Brain microvascular endothelial cell (primary cell): ENCODE measurements at regions not wholly inside any gene's neighbourhood (a gene's known extent, or its start where the extent isn't known, plus 50 kb on each side); places are given as distances from the start of the nearest gene placed in this dataset.
"Not testable (repeated sequence)": the region's sequence is repeated elsewhere in the genome, so short reads cannot be mapped to it uniquely, and the experiment has no call there.

Experiments used
- DNase-seq: peaks from one replicate; pipeline ENCODE4 v3.0.0-alpha.2; 2020
- H3K27ac ChIP-seq: fragments of 250-450 bp; sonication (Bioruptor Pico); 2 replicates; pipeline ENCODE4 v1.5.1; 2020; ENCODE audit warnings: mild to moderate bottlenecking, moderate library complexity
- H3K27me3 ChIP-seq: fragments of 250-450 bp; sonication (Bioruptor Pico); replicated peaks from 2 replicates; pipeline ENCODE4 v1.5.1; 2020; ENCODE audit warnings: mild to moderate bottlenecking
- H3K36me3 ChIP-seq: fragments of 250-450 bp; sonication (Bioruptor Pico); replicated peaks from 2 replicates; pipeline ENCODE4 v1.5.1; 2020; ENCODE audit warnings: mild to moderate bottlenecking
- H3K4me3 ChIP-seq: 2 replicates; pipeline ENCODE4 v1.5.1; 2011; ENCODE audit warnings: low read depth, mild to moderate bottlenecking, control low read depth, low read length, moderate library complexity
- CTCF ChIP-seq: IDR thresholded peaks from 2 replicates; pipeline ENCODE4 v1.5.1; 2011; ENCODE audit warnings: low read depth, mild to moderate bottlenecking, moderate library complexity, low read length, control low read depth, inconsistent platforms; ENCODE audit errors: missing control alignments
- in situ Hi-C: cut with HindIII; loops from 2 replicates; pipeline ENCODE4 v1.10.0; 2017; ENCODE audit warnings: low sequenced_read_pairs, low pct_ligation_motif_present

GRCh38 chr5:44987026-44987425 is 178.3 kb downstream of the MRPS30 start:
- in situ Hi-C loops: no loop called here
- TF ChIP-seq CTCF: no peak
- no peaks in the 10 kb centered on the region for H3K27me3 ChIP-seq
- H3K27ac ChIP-seq: no peak overlapping the region
- no peak for DNase-seq
- no peak overlapping the region for H3K4me3 ChIP-seq
- H3K36me3 ChIP-seq: no peaks in the 10 kb centered on the region

GRCh38 chr5:44991693-44992092 is 182.9 kb downstream of the MRPS30 start:
- H3K27ac ChIP-seq: no peak overlapping the region

GRCh38 chr5:44993286-44993685 is 184.5 kb downstream of the MRPS30 start:
- H3K36me3 ChIP-seq: no peaks in the 10 kb centered on the region
- no peak for DNase-seq
- H3K27me3 ChIP-seq: no peaks in the 10 kb centered on the region
- no peak overlapping the region for H3K4me3 ChIP-seq
- TF ChIP-seq CTCF: no peak
- no peak overlapping the region for H3K27ac ChIP-seq
- in situ Hi-C loops: no loop called here

More at GRCh38 chr5:44991693-44992092, 182.9 kb downstream of the MRPS30 start:
- in situ Hi-C loops: no loop called here
- no peak for DNase-seq
- TF ChIP-seq CTCF: no peak
- H3K4me3 ChIP-seq: no peak overlapping the region
- H3K36me3 ChIP-seq: no peaks in the 10 kb centered on the region
- H3K27me3 ChIP-seq: no peaks in the 10 kb centered on the region

DNA sequence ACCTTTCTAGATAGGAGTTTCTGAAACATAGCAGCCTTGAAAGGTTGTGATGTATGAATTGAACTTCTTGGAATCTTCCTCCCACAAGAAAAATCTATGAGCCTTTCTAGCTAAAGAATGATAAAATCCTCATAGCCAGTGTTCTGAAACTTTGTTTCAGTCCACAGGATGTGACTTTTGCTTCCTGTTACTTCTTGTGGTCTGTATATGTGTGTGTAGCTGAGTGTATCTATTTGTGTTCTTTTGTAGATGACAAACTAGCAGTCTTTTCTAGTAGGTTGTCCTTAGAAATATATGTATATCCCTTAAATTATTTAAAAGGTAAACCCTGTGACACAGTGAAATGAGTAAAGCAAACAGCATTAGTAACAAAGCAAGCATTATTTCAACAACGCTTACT is 188.8 kb downstream of the MRPS30 start:
- no peaks in the 10 kb centered on the region for H3K36me3 ChIP-seq
- DNase-seq: no peak
- no peak overlapping the region for H3K27ac ChIP-seq
- H3K4me3 ChIP-seq: no peak overlapping the region
- in situ Hi-C loops: no loop called here
- no peak for TF ChIP-seq CTCF
- H3K27me3 ChIP-seq: no peaks in the 10 kb centered on the region

- DNase-seq, H3K27me3 ChIP-seq, H3K36me3 ChIP-seq, H3K27ac ChIP-seq, H3K4me3 ChIP-seq, in situ Hi-C loops: not testable (repeated sequence)
Observed at GRCh38 chr5:45007102-45007501, 198.4 kb downstream of the MRPS30 start.

GRCh38 chr5:45017568-45017967 is 208.8 kb downstream of the MRPS30 start:
- in situ Hi-C loops: no loop called here
- no peak overlapping the region for H3K4me3 ChIP-seq
- H3K36me3 ChIP-seq: no peaks in the 10 kb centered on the region
- no peak overlapping the region for H3K27ac ChIP-seq
- TF ChIP-seq CTCF: no peak
- no peak for DNase-seq
- no peaks in the 10 kb centered on the region for H3K27me3 ChIP-seq
